MM.1S (cell line): ENCODE measurements at regions not wholly inside any gene's neighbourhood (a gene's known extent, or its start where the extent isn't known, plus 50 kb on each side); places are given as distances from the start of the nearest gene placed in this dataset.

Experiments
- CTCF ChIP-seq: fragments of 300-600 bp; sonication (generic); IDR thresholded peaks from 2 replicates; pipeline ENCODE4 v1.5.1; 2016; ENCODE audit warnings: antibody characterized with exemption, low read length, mixed read lengths
- EZH2 ChIP-seq: fragments of 300-600 bp; sonication (generic); optimal IDR thresholded peaks from 2 replicates; pipeline ENCODE3; 2017; ENCODE audit warnings: low read depth, mild to moderate bottlenecking, antibody characterized with exemption, low read length, mixed read lengths
- EZH2phosphoT487 ChIP-seq: fragments of 300-600 bp; sonication (generic); IDR thresholded peaks from 2 replicates; pipeline ENCODE4 v1.6.1; 2018; ENCODE audit warnings: antibody characterized with exemption, low read length

DNA sequence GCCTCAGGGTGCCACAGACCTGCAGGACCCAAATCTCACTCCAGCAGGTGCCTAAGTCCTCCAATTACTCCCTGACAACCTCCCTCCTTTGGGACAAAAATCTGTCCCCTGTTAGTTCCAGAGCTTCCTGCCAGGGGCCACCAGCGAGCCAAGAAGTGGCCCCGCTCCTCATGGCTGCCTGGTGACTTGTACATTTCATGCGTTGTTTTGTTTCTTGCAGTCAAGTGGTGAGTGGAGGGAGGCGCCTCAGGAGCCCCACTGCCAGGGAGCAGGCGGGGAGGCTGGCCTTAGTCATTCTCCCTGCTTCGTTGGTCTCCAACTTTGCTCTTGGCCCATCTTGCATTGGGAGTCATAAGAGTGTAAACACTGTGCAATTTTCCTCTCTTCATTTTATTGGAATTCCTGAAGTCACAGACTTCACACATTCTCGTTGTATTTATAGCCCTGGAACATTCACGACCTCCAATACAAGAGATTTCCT lies 81.3 kb downstream of the KCNF1 start:
- TF ChIP-seq CTCF (no peak), EZH2 (no peak), EZH2phosphoT487 (no peak)
